H1 (cell line): ENCODE measurements at regions not wholly inside any gene's neighbourhood (a gene's known extent, or its start where the extent isn't known, plus 50 kb on each side); places are given as distances from the start of the nearest gene placed in this dataset.

Source experiments
- ASH2L ChIP-seq: fragments of 200-600, 300-600 bp; sonication (generic); IDR thresholded peaks from one replicate; pipeline ENCODE4 v1.7.1; 2017; ENCODE audit warnings: low read length
- CREB1 ChIP-seq: IDR thresholded peaks from 2 replicates; pipeline ENCODE4 v1.6.1; 2012; ENCODE audit warnings: inconsistent platforms
- KDM1A ChIP-seq: fragments of 200-600, 300-600 bp; sonication (generic); IDR thresholded peaks from 2 replicates; pipeline ENCODE4 v1.7.1; 2016; ENCODE audit warnings: mild to moderate bottlenecking, low read length, borderline replicate concordance
- POLR2A ChIP-seq, 2 experiments: IDR thresholded peaks; 1 replicate in 1 of 2; 2 replicates in 1 of 2; pipeline ENCODE4 v1.6.1; 2011; ENCODE audit warnings: low read depth in 2 of 2, low read length in 2 of 2, mild to moderate bottlenecking in 2 of 2; ENCODE audit errors: control extremely low read depth in 1 of 2
- POLR2AphosphoS5 ChIP-seq: IDR thresholded peaks from 2 replicates; pipeline ENCODE4 v1.6.1; 2011; ENCODE audit warnings: low read depth, low read length
- RNF2 ChIP-seq: fragments of 200-900, 300-1000 bp; sonication (generic); IDR thresholded peaks from 2 replicates; pipeline ENCODE4 v1.7.1; 2016; ENCODE audit warnings: borderline replicate concordance, low read depth, mild to moderate bottlenecking, antibody characterized with exemption, low read length; ENCODE audit not compliant: poor library complexity, severe bottlenecking; ENCODE audit errors: missing control alignments
- SP1 ChIP-seq: IDR thresholded peaks from 2 replicates; pipeline ENCODE4 v1.6.1; 2011; ENCODE audit warnings: low read depth, low read length
- SP4 ChIP-seq: IDR thresholded peaks from 2 replicates; pipeline ENCODE4 v1.6.1; 2012; ENCODE audit warnings: low read length, inconsistent platforms
- USF2 ChIP-seq: IDR thresholded peaks from 2 replicates; pipeline ENCODE4 v1.6.1; 2011; ENCODE audit warnings: low read length, improper control_type of control experiment
- YY1 ChIP-seq: IDR thresholded peaks from 2 replicates; pipeline ENCODE4 v1.6.1; 2011; ENCODE audit warnings: low read depth, mild to moderate bottlenecking, low read length
- TF ChIP-seq, protein P1 (sequence below), 3 experiments: IDR thresholded peaks; 1 replicate in 2 of 3; 2 replicates in 1 of 3; pipeline versions ENCODE4 v1.5.1 to v1.6.1; 2011; ENCODE audit warnings: low read length in 3 of 3, mild to moderate bottlenecking in 3 of 3, inconsistent platforms in 2 of 3, low read depth in 1 of 3, moderate library complexity in 1 of 3; ENCODE audit not compliant: insufficient read depth in 1 of 3; ENCODE audit errors: control extremely low read depth in 1 of 3
- TF ChIP-seq, protein P2 (sequence below): IDR thresholded peaks from 2 replicates; pipeline ENCODE4 v1.6.1; 2012; ENCODE audit warnings: inconsistent platforms

DNA sequence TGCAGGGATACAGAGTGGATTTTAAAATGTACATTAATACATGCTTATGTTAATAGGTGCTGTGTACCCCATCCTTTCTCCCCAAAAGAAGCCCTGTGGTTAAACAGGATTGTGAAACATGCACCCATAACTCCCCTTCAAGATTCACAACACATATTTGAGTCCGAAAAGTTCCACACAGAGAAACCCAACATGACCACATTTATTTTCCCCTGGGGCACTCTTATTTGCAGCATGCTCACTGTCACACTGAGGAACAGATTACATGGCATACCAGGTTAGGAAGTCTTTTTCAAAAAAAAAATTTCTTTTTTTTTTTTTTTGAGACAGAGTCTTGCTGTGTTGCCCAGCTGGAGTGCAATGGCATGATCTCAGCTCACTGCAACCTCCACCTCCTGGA, 67.7 kb upstream of the COL5A2 start:
- TF ChIP-seq YY1 (no peak), USF2 (no peak), SP4 (no peak), POLR2A (IDR thresholded peaks at IDR 0.05; ENCODE audit: control extremely low read depth in 1 of 2, low read depth in 2 of 2, low read length in 2 of 2) (no peak), KDM1A (no peak), CREB1 (no peak), ASH2L (no peak), POLR2AphosphoS5 (no peak), SP1 (no peak), RNF2 (no peak)
- TF ChIP-seq, protein P1, sequence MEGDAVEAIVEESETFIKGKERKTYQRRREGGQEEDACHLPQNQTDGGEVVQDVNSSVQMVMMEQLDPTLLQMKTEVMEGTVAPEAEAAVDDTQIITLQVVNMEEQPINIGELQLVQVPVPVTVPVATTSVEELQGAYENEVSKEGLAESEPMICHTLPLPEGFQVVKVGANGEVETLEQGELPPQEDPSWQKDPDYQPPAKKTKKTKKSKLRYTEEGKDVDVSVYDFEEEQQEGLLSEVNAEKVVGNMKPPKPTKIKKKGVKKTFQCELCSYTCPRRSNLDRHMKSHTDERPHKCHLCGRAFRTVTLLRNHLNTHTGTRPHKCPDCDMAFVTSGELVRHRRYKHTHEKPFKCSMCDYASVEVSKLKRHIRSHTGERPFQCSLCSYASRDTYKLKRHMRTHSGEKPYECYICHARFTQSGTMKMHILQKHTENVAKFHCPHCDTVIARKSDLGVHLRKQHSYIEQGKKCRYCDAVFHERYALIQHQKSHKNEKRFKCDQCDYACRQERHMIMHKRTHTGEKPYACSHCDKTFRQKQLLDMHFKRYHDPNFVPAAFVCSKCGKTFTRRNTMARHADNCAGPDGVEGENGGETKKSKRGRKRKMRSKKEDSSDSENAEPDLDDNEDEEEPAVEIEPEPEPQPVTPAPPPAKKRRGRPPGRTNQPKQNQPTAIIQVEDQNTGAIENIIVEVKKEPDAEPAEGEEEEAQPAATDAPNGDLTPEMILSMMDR (IDR thresholded peaks at IDR 0.05; ENCODE audit: control extremely low read depth in 1 of 3, insufficient read depth in 1 of 3, low read depth in 1 of 3, low read length in 3 of 3): no peak
- TF ChIP-seq, protein P2, sequence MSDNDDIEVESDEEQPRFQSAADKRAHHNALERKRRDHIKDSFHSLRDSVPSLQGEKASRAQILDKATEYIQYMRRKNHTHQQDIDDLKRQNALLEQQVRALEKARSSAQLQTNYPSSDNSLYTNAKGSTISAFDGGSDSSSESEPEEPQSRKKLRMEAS: no peak
